A549 (cell line): ENCODE measurements at regions not wholly inside any gene's neighbourhood (a gene's known extent, or its start where the extent isn't known, plus 50 kb on each side); places are given as distances from the start of the nearest gene placed in this dataset.

Experiments used
- RFX5 ChIP-seq: fragments of 450-650 bp; IDR thresholded peaks from 2 replicates; pipeline ENCODE4 v1.7.1; 2014; ENCODE audit warnings: antibody characterized with exemption, mild to moderate bottlenecking, moderate library complexity
- TF ChIP-seq, protein P1 (sequence below): fragments of >200 bp; sonication (Bioruptor Twin); formaldehyde crosslinking; IDR thresholded peaks from 3 replicates; pipeline ENCODE4 v1.5.1; 2016

DNA sequence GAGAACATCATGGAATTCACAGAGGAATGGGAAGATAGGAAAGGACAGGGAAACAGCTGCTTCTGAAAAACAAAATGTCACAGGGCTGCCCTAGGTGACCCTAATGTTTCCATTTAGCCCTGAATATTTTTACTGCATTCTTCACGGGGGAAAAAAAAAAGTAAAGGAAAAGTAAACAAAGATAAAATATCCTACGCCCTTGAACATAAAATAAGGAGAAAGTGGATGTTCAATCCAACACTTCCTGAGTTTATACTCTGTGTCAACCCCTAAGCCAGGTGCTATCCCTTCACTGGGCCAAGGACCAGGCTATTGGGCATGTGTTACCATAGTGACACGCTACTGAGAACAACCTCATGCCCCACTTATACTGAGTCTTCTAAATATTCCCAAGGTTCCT lies 84.7 kb downstream of the FAM76B start:
- TF ChIP-seq, protein P1, sequence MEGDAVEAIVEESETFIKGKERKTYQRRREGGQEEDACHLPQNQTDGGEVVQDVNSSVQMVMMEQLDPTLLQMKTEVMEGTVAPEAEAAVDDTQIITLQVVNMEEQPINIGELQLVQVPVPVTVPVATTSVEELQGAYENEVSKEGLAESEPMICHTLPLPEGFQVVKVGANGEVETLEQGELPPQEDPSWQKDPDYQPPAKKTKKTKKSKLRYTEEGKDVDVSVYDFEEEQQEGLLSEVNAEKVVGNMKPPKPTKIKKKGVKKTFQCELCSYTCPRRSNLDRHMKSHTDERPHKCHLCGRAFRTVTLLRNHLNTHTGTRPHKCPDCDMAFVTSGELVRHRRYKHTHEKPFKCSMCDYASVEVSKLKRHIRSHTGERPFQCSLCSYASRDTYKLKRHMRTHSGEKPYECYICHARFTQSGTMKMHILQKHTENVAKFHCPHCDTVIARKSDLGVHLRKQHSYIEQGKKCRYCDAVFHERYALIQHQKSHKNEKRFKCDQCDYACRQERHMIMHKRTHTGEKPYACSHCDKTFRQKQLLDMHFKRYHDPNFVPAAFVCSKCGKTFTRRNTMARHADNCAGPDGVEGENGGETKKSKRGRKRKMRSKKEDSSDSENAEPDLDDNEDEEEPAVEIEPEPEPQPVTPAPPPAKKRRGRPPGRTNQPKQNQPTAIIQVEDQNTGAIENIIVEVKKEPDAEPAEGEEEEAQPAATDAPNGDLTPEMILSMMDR = no peak
- no peak for TF ChIP-seq RFX5
